HCT116 (cell line): ENCODE measurements at regions not wholly inside any gene's neighbourhood (a gene's known extent, or its start where the extent isn't known, plus 50 kb on each side); places are given as distances from the start of the nearest gene placed in this dataset.

Source experiments
- ATAC-seq: fragments of 200-7000 bp; cut with Tn5 transposase; 2 replicates; pipeline ENCODE4 v1.9.1; 2020; ENCODE audit warnings: mild to moderate bottlenecking, moderate library complexity
- BruUV-seq: library from RNA; stranded (reverse); fragments of 400-500 nt; replicated peaks from 2 replicates; lab custom pipeline; 2021; lab: Mats Ljungman, UMichigan
- CTCF ChIA-PET: fragments of 300-600 bp; sonication (Branson Sonifier 250); formaldehyde crosslinking; loops from one replicate; lab custom pipeline; 2021; ENCODE audit warnings: antibody characterized with exemption; lab: Charles Lee
- POLR2A ChIA-PET: fragments of 300-600, 350-600 bp; sonication (Branson Sonifier 250); formaldehyde crosslinking; loops from one replicate; lab custom pipeline; 2021; ENCODE audit warnings: antibody characterized with exemption; lab: Charles Lee
- RAD21 ChIA-PET, 2 experiments: fragments of 300-600 bp; sonication (Branson Sonifier 250); formaldehyde crosslinking; loops; one replicate each; lab custom pipeline; 2023; ENCODE audit warnings: low total read pairs in 2 of 2; ENCODE audit not compliant: uncharacterized antibody in 2 of 2, unreplicated experiment in 2 of 2, low non-redundant PET in 1 of 2; lab: Charles Lee
- DNase-seq: peaks from one replicate; pipeline ENCODE4 v3.0.0-alpha.2; 2010; ENCODE audit warnings: low read depth, low spot score
- H2AFZ ChIP-seq: fragments of 200-600 bp; shearing (Covaris generic), sonication (generic); 2 replicates; pipeline ENCODE4 v1.6.1; 2017; ENCODE audit warnings: low read depth, mixed run types, mixed read lengths, antibody characterized with exemption, low read length; ENCODE audit not compliant: poor library complexity, severe bottlenecking
- H3K27ac ChIP-seq: 2 replicates; pipeline ENCODE4 v1.5.1; 2012; ENCODE audit warnings: low read depth, low read length
- H3K27me3 ChIP-seq: fragments of 200-600 bp; sonication (generic); 2 replicates; pipeline ENCODE4 v1.6.1; 2016; ENCODE audit warnings: mixed run types, low read length, mixed read lengths; ENCODE audit not compliant: insufficient read depth
- H3K36me3 ChIP-seq, 2 experiments: fragments of 200-500 bp in 1 of 2; fragments of 200-600 bp in 1 of 2; sonication (Bioruptor generic) in 1 of 2; sonication (generic) in 1 of 2; 2 replicates each; pipeline versions ENCODE4 v1.5.1 to v1.6.1; 2014 to 2016; ENCODE audit warnings: low read length in 2 of 2, inconsistent platforms in 1 of 2, mixed read lengths in 1 of 2, mixed run types in 1 of 2; ENCODE audit not compliant: insufficient read depth in 2 of 2, control insufficient read depth in 1 of 2
- H3K4me1 ChIP-seq, 2 experiments: fragments of 200-600 bp in 1 of 2; sonication (generic) in 1 of 2; 2 replicates each; pipeline versions ENCODE4 v1.5.1 to v1.6.1; 2012 to 2017; ENCODE audit warnings: low read length in 2 of 2, inconsistent platforms in 1 of 2, mild to moderate bottlenecking in 1 of 2, mixed read lengths in 1 of 2, mixed run types in 1 of 2, moderate library complexity in 1 of 2; ENCODE audit not compliant: insufficient read depth in 2 of 2, control insufficient read depth in 1 of 2
- H3K4me2 ChIP-seq: fragments of 200-600 bp; sonication (generic); 2 replicates; pipeline ENCODE4 v1.6.1; 2017; ENCODE audit warnings: mixed run types, low read length, mixed read lengths
- H3K4me3 ChIP-seq, 2 experiments: fragments of 200-600 bp in 1 of 2; sonication (generic) in 1 of 2; replicated peaks in 1 of 2; 2 replicates each; pipeline ENCODE4 v1.5.1; 2011 to 2016; ENCODE audit warnings: low read length in 2 of 2, control low read depth in 1 of 2, low read depth in 1 of 2, mild to moderate bottlenecking in 1 of 2, mixed read lengths in 1 of 2, mixed run types in 1 of 2
- H3K79me2 ChIP-seq: fragments of 200-600 bp; sonication (generic); 2 replicates; pipeline ENCODE4 v1.6.1; 2017; ENCODE audit warnings: mild to moderate bottlenecking, mixed run types, low read length, moderate library complexity, mixed read lengths; ENCODE audit not compliant: insufficient read depth
- H3K9ac ChIP-seq: fragments of 200-600 bp; sonication (generic); 2 replicates; pipeline ENCODE4 v1.6.1; 2016; ENCODE audit warnings: low read length, mixed read lengths
- H3K9me2 ChIP-seq: fragments of 200-600 bp; sonication (generic), shearing (Covaris generic); 2 replicates; pipeline ENCODE4 v1.6.1; 2017; ENCODE audit warnings: mixed run types, mild to moderate bottlenecking, moderate library complexity; ENCODE audit not compliant: insufficient read depth
- H3K9me3 ChIP-seq, 2 experiments: fragments of 200-500 bp in 1 of 2; fragments of 200-600 bp in 1 of 2; sonication (Bioruptor generic) in 1 of 2; sonication (generic) in 1 of 2; 2 replicates each; pipeline ENCODE4 v1.6.1; 2014 to 2017; ENCODE audit warnings: low read length in 2 of 2, mixed read lengths in 2 of 2, inconsistent platforms in 1 of 2, low read depth in 1 of 2, mild to moderate bottlenecking in 1 of 2, mixed run types in 1 of 2, moderate library complexity in 1 of 2; ENCODE audit not compliant: control insufficient read depth in 1 of 2, insufficient read depth in 1 of 2
- H4K20me1 ChIP-seq: fragments of 200-600 bp; sonication (generic), shearing (Covaris generic); 2 replicates; pipeline ENCODE4 v1.6.1; 2017; ENCODE audit warnings: mixed run types, mild to moderate bottlenecking, moderate library complexity; ENCODE audit not compliant: insufficient read depth
- CBX3 ChIP-seq: IDR thresholded peaks from 2 replicates; pipeline ENCODE4 v1.6.1; 2012; ENCODE audit warnings: low read depth
- CEBPB ChIP-seq: IDR thresholded peaks from 2 replicates; pipeline ENCODE4 v1.6.1; 2012; ENCODE audit warnings: low read depth
- EZH2 ChIP-seq: fragments of 200-600 bp; sonication (generic); IDR thresholded peaks from 2 replicates; pipeline ENCODE4 v1.6.1; 2017; ENCODE audit warnings: antibody characterized with exemption, mixed run types
- FOSL1 ChIP-seq: IDR thresholded peaks from 2 replicates; pipeline ENCODE4 v1.6.1; 2012; ENCODE audit warnings: low read depth
- RAD21 ChIP-seq: IDR thresholded peaks from 2 replicates; pipeline ENCODE4 v1.6.1; 2012; ENCODE audit warnings: low read depth, mild to moderate bottlenecking
- SIN3A ChIP-seq: IDR thresholded peaks from 2 replicates; pipeline ENCODE4 v1.6.1; 2012; ENCODE audit warnings: low read depth
- SRF ChIP-seq: IDR thresholded peaks from 2 replicates; pipeline ENCODE4 v1.6.1; 2012; ENCODE audit warnings: low read depth
- TCF7L2 ChIP-seq: IDR thresholded peaks from 2 replicates; pipeline ENCODE4 v1.7.0; 2011; ENCODE audit warnings: borderline replicate concordance, inconsistent platforms; ENCODE audit not compliant: insufficient read depth, insufficient read length; ENCODE audit errors: extremely low read depth
- YY1 ChIP-seq: IDR thresholded peaks from 2 replicates; pipeline ENCODE4 v1.6.1; 2011; ENCODE audit warnings: low read length, low read depth, moderate library complexity, mild to moderate bottlenecking; ENCODE audit not compliant: insufficient replicate concordance; ENCODE audit errors: extremely low read depth
- ZFX ChIP-seq: fragments of 450-650 bp; IDR thresholded peaks from 2 replicates; pipeline ENCODE4 v1.6.1; 2017
- intact Hi-C: fragments of 100-400 bp; cut with micrococcal nuclease; formaldehyde crosslinking; loops from 2 replicates; pipeline ENCODE4 v1.10.0; 2022
- TF ChIP-seq, protein P1 (sequence below): IDR thresholded peaks from 2 replicates; pipeline ENCODE4 v1.6.1; 2012
- TF ChIP-seq, protein P2 (sequence below): IDR thresholded peaks from 2 replicates; pipeline ENCODE4 v1.6.1; 2011; ENCODE audit warnings: mild to moderate bottlenecking, low read length, moderate library complexity; ENCODE audit not compliant: insufficient replicate concordance; ENCODE audit errors: extremely low read depth

DNA sequence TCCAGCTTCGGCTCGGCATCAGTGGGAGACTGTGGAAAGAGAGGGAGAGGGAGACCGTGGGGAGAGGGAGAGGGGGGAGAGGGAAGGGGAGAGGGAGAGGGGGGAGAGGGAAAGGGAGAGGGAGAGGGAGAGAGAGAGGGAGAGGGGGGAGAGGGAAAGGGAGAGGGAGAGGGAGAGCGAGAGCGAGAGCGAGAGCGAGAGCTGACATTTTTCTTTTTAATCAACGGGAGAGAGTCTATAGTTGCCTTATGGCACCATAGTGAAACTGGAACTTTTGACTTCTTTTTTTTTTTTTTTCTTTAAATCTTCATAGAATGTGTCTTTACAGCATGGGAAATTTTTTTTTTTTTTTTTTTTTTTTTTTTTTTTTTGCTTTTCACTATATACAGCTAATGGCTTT lies 94.7 kb upstream of the NUDT6 start:
- POLR2A ChIA-PET: no interaction called here
- CTCF ChIA-PET: no interaction called here
- no peak overlapping the region for H3K4me2 ChIP-seq

DNA sequence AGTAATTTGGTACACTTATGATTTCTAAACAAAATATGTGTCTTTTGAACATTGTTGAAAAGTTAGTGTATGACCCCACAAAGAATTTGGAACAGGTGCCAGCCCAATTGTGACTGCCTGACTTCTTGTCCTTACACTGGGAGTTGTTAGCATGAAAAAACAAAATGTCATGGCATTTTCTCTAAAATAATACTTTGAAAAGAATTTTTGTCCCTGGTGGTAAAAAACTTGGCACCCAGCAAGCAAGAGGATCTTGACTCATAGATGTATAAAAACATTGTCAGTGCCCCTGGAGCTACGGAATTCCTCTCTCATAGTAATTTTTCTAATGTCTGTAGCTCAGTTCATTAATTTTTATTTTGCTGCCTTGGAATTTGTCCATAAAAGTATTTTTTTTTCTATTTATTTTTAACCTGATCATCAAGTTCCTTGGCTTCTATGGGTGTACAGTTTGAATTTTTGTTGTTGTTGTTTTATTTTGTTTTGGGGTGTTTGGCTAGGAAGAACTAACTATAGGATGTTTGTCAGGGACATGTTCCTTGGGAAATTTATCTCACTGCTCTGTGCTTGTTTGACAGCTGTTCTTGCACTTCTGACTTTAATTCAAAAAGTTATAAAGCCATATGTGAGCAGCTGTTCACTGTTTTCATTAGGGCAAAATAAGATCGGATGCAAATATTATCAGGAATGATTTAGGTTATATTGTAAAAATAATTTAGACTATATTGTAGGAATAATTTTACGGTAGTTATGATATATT lies 95.4 kb upstream of the NUDT6 start:
- no peak for TF ChIP-seq RAD21
- TF ChIP-seq, protein P1, sequence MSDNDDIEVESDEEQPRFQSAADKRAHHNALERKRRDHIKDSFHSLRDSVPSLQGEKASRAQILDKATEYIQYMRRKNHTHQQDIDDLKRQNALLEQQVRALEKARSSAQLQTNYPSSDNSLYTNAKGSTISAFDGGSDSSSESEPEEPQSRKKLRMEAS: no peak
- no peak for TF ChIP-seq YY1
- no peak for TF ChIP-seq CEBPB
- TF ChIP-seq SRF: no peak
- TF ChIP-seq CBX3: no peak
- TF ChIP-seq EZH2: no peak
- no peak for TF ChIP-seq ZFX
- TF ChIP-seq FOSL1: no peak
- TF ChIP-seq, protein P2, sequence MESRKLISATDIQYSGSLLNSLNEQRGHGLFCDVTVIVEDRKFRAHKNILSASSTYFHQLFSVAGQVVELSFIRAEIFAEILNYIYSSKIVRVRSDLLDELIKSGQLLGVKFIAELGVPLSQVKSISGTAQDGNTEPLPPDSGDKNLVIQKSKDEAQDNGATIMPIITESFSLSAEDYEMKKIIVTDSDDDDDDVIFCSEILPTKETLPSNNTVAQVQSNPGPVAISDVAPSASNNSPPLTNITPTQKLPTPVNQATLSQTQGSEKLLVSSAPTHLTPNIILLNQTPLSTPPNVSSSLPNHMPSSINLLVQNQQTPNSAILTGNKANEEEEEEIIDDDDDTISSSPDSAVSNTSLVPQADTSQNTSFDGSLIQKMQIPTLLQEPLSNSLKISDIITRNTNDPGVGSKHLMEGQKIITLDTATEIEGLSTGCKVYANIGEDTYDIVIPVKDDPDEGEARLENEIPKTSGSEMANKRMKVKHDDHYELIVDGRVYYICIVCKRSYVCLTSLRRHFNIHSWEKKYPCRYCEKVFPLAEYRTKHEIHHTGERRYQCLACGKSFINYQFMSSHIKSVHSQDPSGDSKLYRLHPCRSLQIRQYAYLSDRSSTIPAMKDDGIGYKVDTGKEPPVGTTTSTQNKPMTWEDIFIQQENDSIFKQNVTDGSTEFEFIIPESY: no peak
- ATAC-seq (no peak), DNase-seq (no peak)
- RAD21 ChIA-PET: no interaction called here
- Histone ChIP-seq H3K9me3 (no peaks in the 10 kb centered on the region), H3K4me2 (no peak overlapping the region), H3K9me2 (no peaks in the 10 kb centered on the region), H2AFZ (no peak overlapping the region), H3K9ac (no peak overlapping the region), H3K4me3 (no peak overlapping the region), H3K79me2 (no peaks in the 10 kb centered on the region), H3K27ac (no peak overlapping the region), H3K4me1 (no peaks in the 10 kb centered on the region), H3K27me3 (no peaks in the 10 kb centered on the region), H4K20me1 (no peaks in the 10 kb centered on the region), H3K36me3 (no peaks in the 10 kb centered on the region)
- POLR2A ChIA-PET: no interaction called here
- CTCF ChIA-PET: no interaction called here
- intact Hi-C loops: no loop called here
- no TSS peak for BruUV-seq

More for the DNA sequence above, 94.7 kb upstream of the NUDT6 start:
- H3K27ac ChIP-seq: no peak overlapping the region
- RAD21 ChIA-PET: no interaction called here
- no peaks in the 10 kb centered on the region for H4K20me1 ChIP-seq
- H3K9ac ChIP-seq: no peak overlapping the region
- H3K36me3 ChIP-seq: no peaks in the 10 kb centered on the region
- H3K4me1 ChIP-seq: no peaks in the 10 kb centered on the region
- DNase-seq (no peak), ATAC-seq (no peak)
- BruUV-seq: no TSS peak
- no peak overlapping the region for H2AFZ ChIP-seq
- no peaks in the 10 kb centered on the region for H3K27me3 ChIP-seq
- H3K9me3 ChIP-seq: no peaks in the 10 kb centered on the region
- H3K79me2 ChIP-seq: no peaks in the 10 kb centered on the region
- H3K4me3 ChIP-seq: no peak overlapping the region
- no peaks in the 10 kb centered on the region for H3K9me2 ChIP-seq
- intact Hi-C loops: no loop called here
- no peak for TF ChIP-seq TCF7L2
- no peak for TF ChIP-seq SIN3A
